ENCODE measurements at regions not wholly inside any gene's neighbourhood (a gene's known extent, or its start where the extent isn't known, plus 50 kb on each side); places are given as distances from the start of the nearest gene placed in this dataset.

DNA sequence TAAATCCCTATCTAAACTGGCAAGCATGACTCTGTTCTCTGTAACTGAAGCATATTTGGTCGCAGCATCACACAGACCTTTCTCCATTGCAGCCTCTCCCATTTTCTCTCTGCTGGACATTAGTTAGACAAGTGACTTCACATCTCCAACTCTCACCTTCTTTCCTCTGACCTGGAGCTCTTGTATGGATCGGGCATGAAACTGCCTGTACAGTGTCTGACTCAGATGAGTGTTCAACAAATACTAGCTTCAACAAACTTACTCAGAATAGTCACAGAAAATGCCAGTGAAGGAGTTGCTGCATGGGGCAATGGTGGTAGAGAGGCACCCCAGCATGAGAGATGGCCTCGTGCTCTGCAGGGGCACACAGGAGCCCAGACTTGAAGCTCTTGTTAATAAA is 104.7 kb upstream of the COPS8 start:
- no peak overlapping the region for H3K4me3 ChIP-seq (ENCODE audit: low read depth, low read length)
- TF ChIP-seq CTCF (IDR thresholded peaks at IDR 0.05; ENCODE audit: low read depth, low read length), result no peak

GRCh38 chr2:236981701-236982485 is 103.8 kb upstream of the COPS8 start:
- no peak for TF ChIP-seq CTCF (IDR thresholded peaks at IDR 0.05; ENCODE audit: low read depth, low read length)
- H3K4me3 ChIP-seq (ENCODE audit: low read depth, low read length), result no peak overlapping the region

- no peak overlapping the region for H3K4me3 ChIP-seq (ENCODE audit: low read depth, low read length)
- no peak for TF ChIP-seq CTCF (IDR thresholded peaks at IDR 0.05; ENCODE audit: low read depth, low read length)
Observed at GRCh38 chr2:236982693-236983455, 102.8 kb upstream of the COPS8 start.

GRCh38 chr2:236984046-236984445 is 101.6 kb upstream of the COPS8 start:
- no peak for TF ChIP-seq CTCF (IDR thresholded peaks at IDR 0.05; ENCODE audit: low read depth, low read length)
- no peak overlapping the region for H3K4me3 ChIP-seq (ENCODE audit: low read depth, low read length)

DNA sequence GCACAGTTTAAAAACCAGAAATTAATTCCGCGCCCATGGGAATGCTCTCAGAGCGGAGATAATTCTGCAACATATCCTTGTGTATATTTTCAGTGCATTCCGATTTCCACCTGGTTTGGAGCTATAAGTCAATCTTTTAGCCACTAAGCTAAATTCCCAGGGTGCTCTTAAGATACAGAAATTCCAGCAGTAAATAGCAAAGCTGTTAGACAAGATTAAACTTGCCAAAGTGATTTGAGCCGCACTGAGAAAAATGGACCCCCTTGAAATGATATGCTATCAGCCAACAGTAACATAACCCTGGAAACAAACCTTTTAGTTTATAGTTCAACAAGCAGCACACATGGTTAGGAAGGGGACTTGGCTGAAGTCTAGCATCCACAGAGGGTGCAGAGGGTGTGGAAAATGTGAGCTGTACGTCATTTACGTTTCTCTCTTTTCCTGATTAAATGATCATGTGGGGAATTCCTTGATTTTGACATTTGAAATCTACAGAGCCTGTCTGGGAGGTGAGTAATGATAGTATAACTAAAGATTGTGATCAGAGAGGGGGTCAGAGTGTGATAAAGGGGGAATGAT is 99.8 kb upstream of the COPS8 start:
- TF ChIP-seq CTCF (IDR thresholded peaks at IDR 0.05; ENCODE audit: low read depth, low read length), result no peak
- H3K4me3 ChIP-seq (ENCODE audit: low read depth, low read length), result no peak overlapping the region

DNA sequence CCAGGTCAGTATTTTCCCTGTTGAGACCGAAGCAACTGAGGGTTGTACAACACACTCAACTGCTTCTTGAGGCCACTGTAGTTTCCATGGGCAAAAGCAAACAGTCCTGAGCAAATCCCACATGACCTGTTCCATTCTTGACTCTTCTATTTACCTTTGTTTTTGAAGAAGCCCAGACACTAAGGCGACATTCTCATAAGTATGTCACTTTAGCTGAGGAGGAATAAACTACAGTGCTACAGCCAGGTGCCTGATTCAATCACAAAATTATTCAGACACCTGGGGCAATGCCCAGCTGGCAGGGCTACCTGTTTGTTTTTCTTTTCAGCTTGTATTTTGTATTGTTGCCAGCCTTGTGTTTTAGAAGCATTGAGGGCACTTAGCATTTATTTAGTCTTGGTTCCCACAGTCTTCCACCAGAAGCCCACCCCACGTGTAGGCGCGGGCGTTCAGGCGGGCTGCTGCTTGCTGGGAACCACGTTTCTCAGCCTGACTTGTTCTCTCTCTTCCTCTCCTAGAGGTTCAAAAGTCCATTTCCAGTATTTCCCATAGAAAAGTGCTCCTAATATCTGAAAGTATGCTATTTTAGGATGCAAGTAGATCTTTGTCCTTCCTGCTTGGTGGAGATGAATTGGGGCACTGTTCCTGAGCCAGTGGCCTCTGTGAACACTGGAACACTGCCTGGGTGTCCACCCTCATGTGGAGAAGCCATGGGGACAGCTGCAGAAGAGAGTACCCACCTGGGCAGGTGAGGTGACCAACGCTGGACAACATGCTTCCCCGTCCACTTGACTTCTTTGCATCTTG is 99.0 kb upstream of the COPS8 start:
- TF ChIP-seq CTCF (IDR thresholded peaks at IDR 0.05; ENCODE audit: low read depth, low read length), result no peak
- H3K4me3 ChIP-seq (ENCODE audit: low read depth, low read length), result no peak overlapping the region

Data from WI38 (cell line).